ENCODE measurements at regions not wholly inside any gene's neighbourhood (a gene's known extent, or its start where the extent isn't known, plus 50 kb on each side); places are given as distances from the start of the nearest gene placed in this dataset.
A peak's percentile ranks its signal among the peaks of the same experiment; 100 is the strongest.

GRCh38 chr3:1026395-1026794, 66.4 kb upstream of the CNTN6 start:
- in situ Hi-C loops (cut with HindIII; ENCODE audit: low pct_ligation_motif_present, low sequenced_read_pairs): no loop called here
- no peaks in the 10 kb centered on the region for H3K36me3 ChIP-seq (replicated peaks)
- no peak for DNase-seq
- no peaks in the 10 kb centered on the region for H3K27me3 ChIP-seq (replicated peaks)
- TF ChIP-seq, protein P1, sequence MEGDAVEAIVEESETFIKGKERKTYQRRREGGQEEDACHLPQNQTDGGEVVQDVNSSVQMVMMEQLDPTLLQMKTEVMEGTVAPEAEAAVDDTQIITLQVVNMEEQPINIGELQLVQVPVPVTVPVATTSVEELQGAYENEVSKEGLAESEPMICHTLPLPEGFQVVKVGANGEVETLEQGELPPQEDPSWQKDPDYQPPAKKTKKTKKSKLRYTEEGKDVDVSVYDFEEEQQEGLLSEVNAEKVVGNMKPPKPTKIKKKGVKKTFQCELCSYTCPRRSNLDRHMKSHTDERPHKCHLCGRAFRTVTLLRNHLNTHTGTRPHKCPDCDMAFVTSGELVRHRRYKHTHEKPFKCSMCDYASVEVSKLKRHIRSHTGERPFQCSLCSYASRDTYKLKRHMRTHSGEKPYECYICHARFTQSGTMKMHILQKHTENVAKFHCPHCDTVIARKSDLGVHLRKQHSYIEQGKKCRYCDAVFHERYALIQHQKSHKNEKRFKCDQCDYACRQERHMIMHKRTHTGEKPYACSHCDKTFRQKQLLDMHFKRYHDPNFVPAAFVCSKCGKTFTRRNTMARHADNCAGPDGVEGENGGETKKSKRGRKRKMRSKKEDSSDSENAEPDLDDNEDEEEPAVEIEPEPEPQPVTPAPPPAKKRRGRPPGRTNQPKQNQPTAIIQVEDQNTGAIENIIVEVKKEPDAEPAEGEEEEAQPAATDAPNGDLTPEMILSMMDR (IDR thresholded peaks at IDR 0.05; ENCODE audit: low read depth, low read length, missing control alignments): no peak
- no peak overlapping the region for H3K27ac ChIP-seq
- H3K4me3 ChIP-seq (ENCODE audit: low read depth, low read length): no peak overlapping the region

GRCh38 chr3:1036207-1036826, 56.5 kb upstream of the CNTN6 start:
- DNase-seq: no peak
- Histone ChIP-seq H3K4me3 (ENCODE audit: low read depth, low read length) (no peak overlapping the region), H3K27ac (no peak overlapping the region), H3K27me3 (replicated peaks) (no peaks in the 10 kb centered on the region), H3K36me3 (replicated peaks) (no peaks in the 10 kb centered on the region)
- in situ Hi-C loops (cut with HindIII; ENCODE audit: low pct_ligation_motif_present, low sequenced_read_pairs): no loop called here
- TF ChIP-seq, protein P1 (IDR thresholded peaks at IDR 0.05; ENCODE audit: low read depth, low read length, missing control alignments): no peak

- no peaks in the 10 kb centered on the region for H3K27me3 ChIP-seq (replicated peaks)
- H3K27ac ChIP-seq: no peak overlapping the region
- TF ChIP-seq, protein P1 (IDR thresholded peaks at IDR 0.05; ENCODE audit: low read depth, low read length, missing control alignments): no peak
- peak; percentile 1 for DNase-seq
- in situ Hi-C loops (cut with HindIII; ENCODE audit: low pct_ligation_motif_present, low sequenced_read_pairs): no loop called here
- H3K4me3 ChIP-seq (ENCODE audit: low read depth, low read length): no peak overlapping the region
- H3K36me3 ChIP-seq (replicated peaks): no peaks in the 10 kb centered on the region
Observed at GRCh38 chr3:1037631-1038030, 55.2 kb upstream of the CNTN6 start.

All from brain microvascular endothelial cell (primary cell).